GM18909 (cell line): ENCODE measurements at regions not wholly inside any gene's neighbourhood (a gene's known extent, or its start where the extent isn't known, plus 50 kb on each side); places are given as distances from the start of the nearest gene placed in this dataset.

Source experiments
- ATAC-seq: cut with Tn5 transposase; IDR thresholded peaks from one replicate; pipeline ENCODE4 v1.9.1; 2021; ENCODE audit warnings: mild to moderate bottlenecking; ENCODE audit not compliant: unreplicated experiment, poor library complexity

- no peak for ATAC-seq
Measured at GRCh38 chr12:130016986-130017385, 113.2 kb upstream of the TMEM132D start.

- ATAC-seq = no peak
Measured at GRCh38 chr12:130017591-130018449, 114.0 kb upstream of the TMEM132D start.

GRCh38 chr12:130018614-130019013 is 114.8 kb upstream of the TMEM132D start:
- ATAC-seq = no peak

GRCh38 chr12:130026608-130027176 is 122.9 kb upstream of the TMEM132D start:
- ATAC-seq = no peak

GRCh38 chr12:130027798-130028197 is 124.0 kb upstream of the TMEM132D start:
- ATAC-seq = no peak

GRCh38 chr12:130029151-130029550 is 125.3 kb upstream of the TMEM132D start:
- ATAC-seq = no peak

- ATAC-seq = no peak
Measured at GRCh38 chr12:130031041-130031440, 127.2 kb upstream of the TMEM132D start.

GRCh38 chr12:130031571-130032189 is 127.9 kb upstream of the TMEM132D start:
- ATAC-seq = no peak

- ATAC-seq = no peak
Measured at GRCh38 chr12:130041983-130042812, 120.1 kb upstream of the FZD10 start.

GRCh38 chr12:130043685-130044406 is 118.4 kb upstream of the FZD10 start:
- ATAC-seq = no peak

- no peak for ATAC-seq
Measured at GRCh38 chr12:130044991-130045621, 117.2 kb upstream of the FZD10 start.

GRCh38 chr12:130049666-130050065 is 112.6 kb upstream of the FZD10 start:
- ATAC-seq = no peak

- no peak for ATAC-seq
Measured at GRCh38 chr12:130051900-130052299, 110.4 kb upstream of the FZD10 start.

GRCh38 chr12:130053651-130054069 is 108.6 kb upstream of the FZD10 start:
- ATAC-seq = no peak

GRCh38 chr12:130054803-130055202 is 107.5 kb upstream of the FZD10 start:
- no peak for ATAC-seq

- ATAC-seq = no peak
Measured at GRCh38 chr12:130058926-130059472, 103.3 kb upstream of the FZD10 start.

GRCh38 chr12:130063866-130064265 is 98.4 kb upstream of the FZD10 start:
- no peak for ATAC-seq

- no peak for ATAC-seq
Measured at GRCh38 chr12:130064999-130065398, 97.3 kb upstream of the FZD10 start.

- no peak for ATAC-seq
Measured at GRCh38 chr12:130066742-130067141, 95.5 kb upstream of the FZD10 start.
